ENCODE measurements at regions not wholly inside any gene's neighbourhood (a gene's known extent, or its start where the extent isn't known, plus 50 kb on each side); places are given as distances from the start of the nearest gene placed in this dataset.

- TF ChIP-seq ZNF10 (tag by site-specific recombination; IDR thresholded peaks at IDR 0.05) (no peak), SCRT1 (tag by site-specific recombination; IDR thresholded peaks at IDR 0.05; ENCODE audit: borderline replicate concordance) (no peak), ZNF214 (tag by site-specific recombination; IDR thresholded peaks at IDR 0.05; ENCODE audit: borderline replicate concordance) (no peak), ZNF664 (tag by site-specific recombination; IDR thresholded peaks at IDR 0.05) (no peak), YY1 (tag by site-specific recombination; IDR thresholded peaks at IDR 0.05) (no peak), ZBTB7A (tag by site-specific recombination; IDR thresholded peaks at IDR 0.05; ENCODE audit: low read depth) (no peak), ZNF18 (tag by site-specific recombination; IDR thresholded peaks at IDR 0.05) (no peak)
- TF ChIP-seq, protein P1, sequence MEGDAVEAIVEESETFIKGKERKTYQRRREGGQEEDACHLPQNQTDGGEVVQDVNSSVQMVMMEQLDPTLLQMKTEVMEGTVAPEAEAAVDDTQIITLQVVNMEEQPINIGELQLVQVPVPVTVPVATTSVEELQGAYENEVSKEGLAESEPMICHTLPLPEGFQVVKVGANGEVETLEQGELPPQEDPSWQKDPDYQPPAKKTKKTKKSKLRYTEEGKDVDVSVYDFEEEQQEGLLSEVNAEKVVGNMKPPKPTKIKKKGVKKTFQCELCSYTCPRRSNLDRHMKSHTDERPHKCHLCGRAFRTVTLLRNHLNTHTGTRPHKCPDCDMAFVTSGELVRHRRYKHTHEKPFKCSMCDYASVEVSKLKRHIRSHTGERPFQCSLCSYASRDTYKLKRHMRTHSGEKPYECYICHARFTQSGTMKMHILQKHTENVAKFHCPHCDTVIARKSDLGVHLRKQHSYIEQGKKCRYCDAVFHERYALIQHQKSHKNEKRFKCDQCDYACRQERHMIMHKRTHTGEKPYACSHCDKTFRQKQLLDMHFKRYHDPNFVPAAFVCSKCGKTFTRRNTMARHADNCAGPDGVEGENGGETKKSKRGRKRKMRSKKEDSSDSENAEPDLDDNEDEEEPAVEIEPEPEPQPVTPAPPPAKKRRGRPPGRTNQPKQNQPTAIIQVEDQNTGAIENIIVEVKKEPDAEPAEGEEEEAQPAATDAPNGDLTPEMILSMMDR (tag by site-specific recombination; IDR thresholded peaks at IDR 0.05), result no peak
These were observed 514.8 kb upstream of the CTNND2 start for GRCh38 chr5:12419075-12419474.
